ENCODE measurements at regions not wholly inside any gene's neighbourhood (a gene's known extent, or its start where the extent isn't known, plus 50 kb on each side); places are given as distances from the start of the nearest gene placed in this dataset.

GRCh38 chr21:15160136-15160535, 95.3 kb upstream of the NRIP1 start:
- ChIA-PET POLR2A (no interaction called here), CTCF (no interaction called here)
- Mint-ChIP-seq H3K9me3 (peaks cover 2% of the 10 kb centered on the region), H3K4me1 (ENCODE audit: low read depth) (no peaks in the 10 kb centered on the region), H3K27ac (no peak overlapping the region), H3K4me3 (no peak overlapping the region), H3K27me3 (peaks cover 2% of the 10 kb centered on the region), H3K36me3 (no peaks in the 10 kb centered on the region)
- no peak for DNase-seq
- intact Hi-C loops (cut with micrococcal nuclease), result no loop called here

GRCh38 chr21:15162921-15163320, 98.1 kb upstream of the NRIP1 start:
- H3K36me3 Mint-ChIP-seq, result no peaks in the 10 kb centered on the region
- no peak overlapping the region for H3K27ac Mint-ChIP-seq
- intact Hi-C loops (cut with micrococcal nuclease), result no loop called here

GRCh38 chr21:15164273-15164672, 99.5 kb upstream of the NRIP1 start:
- ChIA-PET POLR2A (no interaction called here), CTCF (no interaction called here)
- Mint-ChIP-seq H3K4me1 (ENCODE audit: low read depth) (no peaks in the 10 kb centered on the region), H3K36me3 (no peaks in the 10 kb centered on the region), H3K27me3 (peaks cover 12% of the 10 kb centered on the region), H3K27ac (no peak overlapping the region), H3K9me3 (no peaks in the 10 kb centered on the region), H3K4me3 (no peak overlapping the region)
- intact Hi-C loops (cut with micrococcal nuclease), result no loop called here
- no peak for DNase-seq

More at GRCh38 chr21:15162921-15163320, 98.1 kb upstream of the NRIP1 start:
- Mint-ChIP-seq H3K4me3 (no peak overlapping the region), H3K9me3 (peaks cover 2% of the 10 kb centered on the region), H3K4me1 (ENCODE audit: low read depth) (no peaks in the 10 kb centered on the region), H3K27me3 (peaks cover 6% of the 10 kb centered on the region)
- ChIA-PET POLR2A (no interaction called here), CTCF (no interaction called here)
- no peak for DNase-seq

- no peaks in the 10 kb centered on the region for H3K4me1 Mint-ChIP-seq (ENCODE audit: low read depth)
- intact Hi-C loops (cut with micrococcal nuclease), result no loop called here
- H3K27ac Mint-ChIP-seq, result no peak overlapping the region
- H3K36me3 Mint-ChIP-seq, result no peaks in the 10 kb centered on the region
- no peaks in the 10 kb centered on the region for H3K9me3 Mint-ChIP-seq
- ChIA-PET CTCF (no interaction called here), POLR2A (no interaction called here)
- no peak overlapping the region for H3K4me3 Mint-ChIP-seq
- DNase-seq, result no peak
- peaks cover 12% of the 10 kb centered on the region for H3K27me3 Mint-ChIP-seq
These were observed 100.0 kb upstream of the NRIP1 start for GRCh38 chr21:15164678-15165303.

GRCh38 chr21:15170614-15171013, 105.8 kb upstream of the NRIP1 start:
- Mint-ChIP-seq H3K9me3 (no peaks in the 10 kb centered on the region), H3K27ac (no peak overlapping the region), H3K36me3 (no peaks in the 10 kb centered on the region), H3K27me3 (peaks cover 9% of the 10 kb centered on the region), H3K4me1 (ENCODE audit: low read depth) (peaks cover 4% of the 10 kb centered on the region), H3K4me3 (no peak overlapping the region)
- intact Hi-C loops (cut with micrococcal nuclease), result no loop called here
- CTCF ChIA-PET, result no interaction called here
- POLR2A ChIA-PET, result no interaction called here
- no peak for DNase-seq

GRCh38 chr21:15171546-15171945, 106.7 kb upstream of the NRIP1 start:
- DNase-seq, result no peak
- H3K27ac Mint-ChIP-seq, result no peak overlapping the region
- ChIA-PET CTCF (no interaction called here), POLR2A (no interaction called here)
- H3K4me3 Mint-ChIP-seq, result no peak overlapping the region
- H3K27me3 Mint-ChIP-seq, result peaks cover 9% of the 10 kb centered on the region
- intact Hi-C loops (cut with micrococcal nuclease), result no loop called here
- H3K9me3 Mint-ChIP-seq, result no peaks in the 10 kb centered on the region
- no peaks in the 10 kb centered on the region for H3K36me3 Mint-ChIP-seq
- H3K4me1 Mint-ChIP-seq (ENCODE audit: low read depth), result peaks cover 4% of the 10 kb centered on the region

GRCh38 chr21:15172963-15173362, 108.2 kb upstream of the NRIP1 start:
- no peak overlapping the region for H3K27ac Mint-ChIP-seq
- no peaks in the 10 kb centered on the region for H3K9me3 Mint-ChIP-seq
- intact Hi-C loops (cut with micrococcal nuclease), result no loop called here

GRCh38 chr21:15174923-15175322, 110.1 kb upstream of the NRIP1 start:
- H3K4me1 Mint-ChIP-seq (ENCODE audit: low read depth), result peaks cover 4% of the 10 kb centered on the region
- H3K27ac Mint-ChIP-seq, result no peak overlapping the region
- H3K27me3 Mint-ChIP-seq, result peaks cover 2% of the 10 kb centered on the region
- intact Hi-C loops (cut with micrococcal nuclease), result no loop called here
- H3K9me3 Mint-ChIP-seq, result no peaks in the 10 kb centered on the region
- H3K36me3 Mint-ChIP-seq, result no peaks in the 10 kb centered on the region
- no peak for DNase-seq
- ChIA-PET CTCF (no interaction called here), POLR2A (no interaction called here)
- no peak overlapping the region for H3K4me3 Mint-ChIP-seq

More at GRCh38 chr21:15172963-15173362, 108.2 kb upstream of the NRIP1 start:
- POLR2A ChIA-PET, result no interaction called here
- DNase-seq, result no peak
- Mint-ChIP-seq H3K4me3 (no peak overlapping the region), H3K4me1 (ENCODE audit: low read depth) (peaks cover 4% of the 10 kb centered on the region), H3K36me3 (no peaks in the 10 kb centered on the region), H3K27me3 (peaks cover 6% of the 10 kb centered on the region)
- CTCF ChIA-PET, result no interaction called here

GRCh38 chr21:15182731-15183130, 117.9 kb upstream of the NRIP1 start:
- Mint-ChIP-seq H3K27ac (no peak overlapping the region), H3K4me1 (ENCODE audit: low read depth) (no peaks in the 10 kb centered on the region), H3K4me3 (no peak overlapping the region), H3K9me3 (no peaks in the 10 kb centered on the region), H3K36me3 (no peaks in the 10 kb centered on the region), H3K27me3 (peaks cover 4% of the 10 kb centered on the region)
- DNase-seq, result no peak
- POLR2A ChIA-PET, result no interaction called here
- intact Hi-C loops (cut with micrococcal nuclease), result no loop called here
- CTCF ChIA-PET, result no interaction called here

GRCh38 chr21:15183813-15184257, 119.0 kb upstream of the NRIP1 start:
- ChIA-PET CTCF (no interaction called here), POLR2A (no interaction called here)
- no peaks in the 10 kb centered on the region for H3K9me3 Mint-ChIP-seq
- H3K27me3 Mint-ChIP-seq, result peaks cover 2% of the 10 kb centered on the region
- H3K4me3 Mint-ChIP-seq, result no peak overlapping the region
- H3K27ac Mint-ChIP-seq, result no peak overlapping the region
- no peaks in the 10 kb centered on the region for H3K4me1 Mint-ChIP-seq (ENCODE audit: low read depth)
- intact Hi-C loops (cut with micrococcal nuclease), result no loop called here
- H3K36me3 Mint-ChIP-seq, result no peaks in the 10 kb centered on the region
- no peak for DNase-seq

GRCh38 chr21:15190412-15190811, 125.6 kb upstream of the NRIP1 start:
- H3K9me3 Mint-ChIP-seq, result no peaks in the 10 kb centered on the region
- no peaks in the 10 kb centered on the region for H3K36me3 Mint-ChIP-seq
- no peaks in the 10 kb centered on the region for H3K27me3 Mint-ChIP-seq

GRCh38 chr21:15190837-15191236, 126.0 kb upstream of the NRIP1 start:
- Mint-ChIP-seq H3K4me3 (no peak overlapping the region), H3K27ac (no peak overlapping the region)
- POLR2A ChIA-PET, result no interaction called here

More at GRCh38 chr21:15190412-15190811, 125.6 kb upstream of the NRIP1 start:
- Mint-ChIP-seq H3K27ac (no peak overlapping the region), H3K4me1 (ENCODE audit: low read depth) (no peaks in the 10 kb centered on the region), H3K4me3 (no peak overlapping the region)
- intact Hi-C loops (cut with micrococcal nuclease), result no loop called here
- no peak for DNase-seq
- CTCF ChIA-PET, result interaction anchor here (0.6 to 1.3 kb wide), 2 partner anchors 14 to 227 kb away, joined by 3 read pairs; no protein-coding TSS in a partner anchor
- POLR2A ChIA-PET, result no interaction called here

GRCh38 chr21:15191342-15191741, 126.5 kb upstream of the NRIP1 start:
- Mint-ChIP-seq H3K27me3 (no peaks in the 10 kb centered on the region), H3K36me3 (no peaks in the 10 kb centered on the region), H3K4me3 (no peak overlapping the region), H3K9me3 (no peaks in the 10 kb centered on the region), H3K4me1 (ENCODE audit: low read depth) (no peaks in the 10 kb centered on the region), H3K27ac (no peak overlapping the region)
- intact Hi-C loops (cut with micrococcal nuclease), result no loop called here
- ChIA-PET CTCF (no interaction called here), POLR2A (no interaction called here)
- no peak for DNase-seq

More at GRCh38 chr21:15190837-15191236, 126.0 kb upstream of the NRIP1 start:
- no peaks in the 10 kb centered on the region for H3K27me3 Mint-ChIP-seq
- no peak for DNase-seq
- H3K4me1 Mint-ChIP-seq (ENCODE audit: low read depth), result no peaks in the 10 kb centered on the region
- intact Hi-C loops (cut with micrococcal nuclease), result no loop called here
- CTCF ChIA-PET, result interaction anchor here (1.3 kb wide), 1 partner anchor 14 kb away, joined by 3 read pairs; no protein-coding TSS in a partner anchor
- no peaks in the 10 kb centered on the region for H3K9me3 Mint-ChIP-seq
- no peaks in the 10 kb centered on the region for H3K36me3 Mint-ChIP-seq

Data from activated CD4-positive, alpha-beta memory T cell treated with anti-CD3 and anti-CD28 coated beads for 36 hours (primary cell).